Kidney capillary endothelial cell (primary cell): ENCODE measurements at regions not wholly inside any gene's neighbourhood (a gene's known extent, or its start where the extent isn't known, plus 50 kb on each side); places are given as distances from the start of the nearest gene placed in this dataset.
"Not testable (repeated sequence)": the region's sequence is repeated elsewhere in the genome, so short reads cannot be mapped to it uniquely, and the experiment has no call there.

Source experiments
- DNase-seq: peaks from one replicate; pipeline ENCODE4 v3.0.0-alpha.2; 2018; ENCODE audit warnings: low spot score

DNA sequence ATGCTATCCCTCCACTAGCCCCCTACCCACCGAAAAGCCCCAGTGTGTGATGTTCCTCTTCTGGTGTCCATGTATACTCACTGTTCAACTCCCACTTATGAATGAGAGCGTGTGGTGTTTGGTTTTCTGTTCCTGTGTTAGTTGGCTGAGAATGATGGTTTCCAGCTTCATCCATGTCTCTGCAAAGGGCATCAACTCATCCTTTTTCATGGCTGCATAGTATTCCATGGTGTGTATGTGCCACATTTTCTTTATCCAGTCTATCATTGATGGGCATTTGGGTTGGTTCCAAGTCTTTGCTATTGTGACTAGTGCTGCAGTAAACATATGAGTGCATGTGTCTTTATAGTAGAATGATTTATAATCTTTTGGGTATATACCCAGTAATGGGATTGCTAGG, 599.3 kb upstream of the B3GAT1 start:
- DNase-seq = not testable (repeated sequence)

DNA sequence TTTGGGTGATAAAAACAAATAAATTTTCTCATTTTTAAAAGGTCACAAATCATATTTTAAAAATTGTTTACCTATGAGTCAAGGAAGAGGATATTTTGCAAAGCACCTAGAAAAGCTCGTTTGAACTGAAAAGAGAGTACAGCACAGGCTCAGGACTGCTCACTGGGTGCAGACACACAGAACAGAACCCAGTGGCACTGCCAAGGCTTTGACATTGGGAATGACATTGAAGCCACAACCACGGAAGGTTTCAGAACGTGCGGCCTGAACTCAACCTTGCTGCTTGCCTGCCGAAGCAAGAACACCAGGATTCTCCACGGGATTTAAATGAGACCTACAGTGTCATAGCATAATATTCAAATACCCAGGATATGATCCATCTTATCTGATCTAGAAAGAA, 597.1 kb upstream of the B3GAT1 start:
- no peak for DNase-seq

- DNase-seq = no peak
Measured at GRCh38 chr11:135008412-135008811, 596.4 kb upstream of the B3GAT1 start.

DNA sequence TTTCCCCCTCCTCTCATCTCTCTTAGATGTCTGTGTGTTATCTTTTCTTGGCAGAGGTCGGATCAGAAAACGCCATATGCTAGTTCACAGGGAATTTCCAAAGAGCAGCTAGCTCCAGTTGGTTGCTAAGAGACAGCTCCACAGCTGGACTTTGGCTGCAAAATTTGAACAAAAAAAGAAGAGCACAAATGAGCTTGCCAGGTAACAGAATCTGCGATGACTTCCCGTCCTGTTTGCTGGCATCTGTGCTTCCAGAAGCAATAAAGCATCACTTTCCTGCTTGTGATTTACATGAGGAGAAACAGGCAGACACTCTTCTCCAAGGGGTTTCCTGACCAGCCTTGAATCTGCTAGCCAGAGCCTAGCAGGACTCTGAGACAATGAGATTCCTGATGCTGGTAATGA, 596.0 kb upstream of the B3GAT1 start:
- no peak for DNase-seq

- no peak for DNase-seq
Measured at GRCh38 chr11:135006800-135007199, 594.8 kb upstream of the B3GAT1 start.

DNA sequence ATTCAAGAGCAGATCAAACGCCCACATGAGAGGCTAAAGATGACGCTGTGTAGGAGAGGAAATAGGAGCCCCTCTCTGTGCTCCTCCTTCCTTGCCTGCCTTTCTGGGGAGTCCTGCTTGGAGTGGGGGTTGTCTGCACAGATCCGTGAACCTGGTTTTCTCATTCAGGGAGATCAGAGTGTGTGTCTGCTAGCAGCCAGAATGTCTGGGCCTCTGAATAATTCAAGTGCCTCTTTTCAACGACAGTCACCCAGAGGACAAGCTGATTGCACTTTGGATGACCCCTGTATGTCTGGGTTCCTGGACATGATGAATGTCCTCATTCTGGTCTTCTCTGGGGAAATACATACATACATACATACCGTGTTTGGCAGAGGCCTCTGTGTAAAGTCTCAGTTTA, 592.5 kb upstream of the B3GAT1 start:
- DNase-seq = no peak

GRCh38 chr11:135002236-135002635, 590.2 kb upstream of the B3GAT1 start:
- no peak for DNase-seq

DNA sequence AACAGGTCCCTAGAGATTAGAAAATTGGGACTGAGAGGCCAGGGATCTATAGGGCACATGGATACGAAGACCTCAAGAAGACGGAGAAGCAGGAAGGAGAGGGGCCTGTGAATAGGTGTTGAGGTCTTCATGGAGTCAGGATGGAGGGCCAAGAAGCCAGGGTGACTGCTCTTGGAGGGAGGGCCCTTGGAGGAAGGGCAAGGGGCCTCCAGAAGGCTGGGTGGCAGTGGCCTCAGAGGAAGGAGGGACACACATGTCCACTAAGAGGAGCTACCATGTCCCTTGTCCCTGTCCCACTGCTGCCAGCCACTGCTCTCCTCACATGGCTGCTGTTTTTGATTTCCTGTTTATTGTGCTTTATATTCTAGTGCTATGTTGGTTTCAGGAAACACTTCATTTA, 589.5 kb upstream of the B3GAT1 start:
- DNase-seq = no peak

- not testable (repeated sequence) for DNase-seq
Measured at GRCh38 chr11:135001065-135001464, 589.0 kb upstream of the B3GAT1 start.

DNA sequence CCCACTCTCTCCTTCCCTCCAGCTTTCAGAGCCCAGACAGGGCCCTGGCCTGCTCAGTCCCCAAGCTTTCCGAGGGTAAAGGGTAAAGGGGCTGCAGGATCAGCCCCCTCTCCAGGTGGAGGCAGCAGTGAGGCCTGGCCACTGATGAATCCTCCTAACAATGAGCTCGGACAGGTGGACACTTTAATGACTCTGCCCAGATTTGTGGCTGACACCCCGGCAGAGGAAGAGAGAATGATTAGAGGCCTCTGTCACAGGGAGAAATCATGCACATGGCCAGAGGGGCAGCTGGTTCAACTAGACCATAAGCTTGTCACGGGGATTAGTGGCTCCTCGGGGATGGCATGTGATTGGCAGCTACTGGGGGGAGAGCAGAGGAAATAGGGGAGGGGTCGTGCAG, 587.5 kb upstream of the B3GAT1 start:
- DNase-seq = no peak

GRCh38 chr11:134997652-134998320, 585.7 kb upstream of the B3GAT1 start:
- no peak for DNase-seq

DNA sequence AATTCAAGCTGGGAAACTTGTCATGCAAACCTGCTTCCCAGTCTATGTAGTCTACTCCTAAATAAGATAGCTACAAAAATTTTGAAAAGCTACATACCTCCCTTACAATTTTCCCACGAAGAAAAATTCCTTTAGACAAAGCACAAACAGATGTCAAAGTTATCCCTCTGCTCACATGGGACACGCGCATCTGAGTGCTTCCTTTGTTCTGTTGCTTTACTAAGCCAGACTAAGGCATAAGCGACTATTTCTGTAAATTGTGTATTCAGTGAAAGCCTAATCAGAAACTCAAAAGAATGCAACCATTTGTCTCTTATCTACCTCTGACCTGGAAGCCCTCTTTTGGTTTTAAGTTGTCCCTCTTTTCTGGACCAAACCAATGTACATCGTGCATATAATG, 583.7 kb upstream of the B3GAT1 start:
- no peak for DNase-seq

DNA sequence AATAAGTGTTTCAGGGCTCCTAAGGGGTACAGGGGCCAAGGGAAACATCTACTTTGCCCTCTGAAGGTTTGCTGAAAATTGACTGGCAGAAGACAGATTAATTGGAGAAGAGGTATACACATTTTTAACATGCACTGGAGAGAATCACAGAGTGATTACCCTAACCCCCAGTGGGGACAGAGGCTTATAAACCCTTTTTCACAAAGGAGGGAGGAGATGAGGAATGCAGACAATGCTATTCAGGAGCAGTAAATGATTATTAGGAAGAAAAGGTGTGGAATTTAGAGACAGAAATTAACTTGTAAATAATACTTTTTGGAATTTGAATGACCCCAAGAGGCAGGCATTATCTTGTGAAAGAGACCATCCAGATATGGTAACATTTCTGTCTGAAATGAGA, 582.4 kb upstream of the B3GAT1 start:
- DNase-seq = no peak

DNA sequence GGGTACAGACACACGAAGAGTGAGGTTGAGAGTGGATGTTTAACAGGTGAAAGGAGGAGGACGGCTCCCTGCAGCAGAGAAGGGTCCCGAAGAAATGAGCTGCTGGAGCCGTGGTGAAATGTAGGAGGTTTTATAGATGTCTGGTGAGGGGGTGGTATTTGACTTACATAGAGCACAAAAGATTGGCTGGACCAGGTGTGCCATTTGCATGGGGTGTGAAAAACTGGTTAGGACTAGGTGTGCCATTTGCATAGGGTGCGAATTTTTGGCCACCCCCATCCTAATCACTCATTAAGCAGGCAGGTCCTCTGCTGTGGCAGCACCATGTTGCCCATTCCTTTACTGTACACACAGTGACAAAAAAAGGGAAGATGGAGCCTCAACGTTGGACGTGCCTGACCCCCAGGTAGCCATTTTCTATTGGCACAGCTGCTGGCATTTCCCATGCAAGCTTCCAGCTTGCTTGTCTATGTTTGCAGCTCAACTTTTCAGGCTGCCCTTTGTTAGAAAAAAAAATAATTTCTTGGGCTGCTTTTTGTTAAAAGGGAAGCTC, 581.7 kb upstream of the B3GAT1 start:
- DNase-seq = no peak

GRCh38 chr11:134992981-134993380, 580.9 kb upstream of the B3GAT1 start:
- DNase-seq = no peak

- DNase-seq = no peak
Measured at GRCh38 chr11:134988495-134988894, 576.5 kb upstream of the B3GAT1 start.

GRCh38 chr11:134987822-134988221, 575.8 kb upstream of the B3GAT1 start:
- no peak for DNase-seq

GRCh38 chr11:134987223-134987768, 575.3 kb upstream of the B3GAT1 start:
- no peak for DNase-seq

DNA sequence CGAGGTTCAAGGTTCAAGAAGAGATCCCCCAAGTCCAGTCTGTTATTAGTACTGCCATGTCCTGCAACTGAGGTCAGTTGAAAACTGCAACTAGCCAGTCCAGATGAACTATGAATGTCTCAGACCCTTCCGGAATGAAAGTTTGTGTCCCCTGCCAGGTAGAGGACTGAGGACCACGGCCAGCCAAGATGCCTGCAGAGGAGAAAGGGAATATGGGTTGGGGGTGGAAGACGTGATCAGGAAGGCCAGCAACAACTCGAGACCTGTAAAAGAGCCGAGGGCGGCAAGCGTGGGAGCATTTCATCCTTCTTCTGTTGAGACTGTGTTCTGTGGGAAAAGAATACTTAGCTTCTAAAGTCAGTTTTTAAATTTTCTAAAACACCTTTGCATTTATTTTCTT, 572.4 kb upstream of the B3GAT1 start:
- DNase-seq = no peak

- DNase-seq = not testable (repeated sequence)
Measured at GRCh38 chr11:134982432-134982831, 570.4 kb upstream of the B3GAT1 start.

GRCh38 chr11:134981835-134982234, 569.8 kb upstream of the B3GAT1 start:
- no peak for DNase-seq

DNA sequence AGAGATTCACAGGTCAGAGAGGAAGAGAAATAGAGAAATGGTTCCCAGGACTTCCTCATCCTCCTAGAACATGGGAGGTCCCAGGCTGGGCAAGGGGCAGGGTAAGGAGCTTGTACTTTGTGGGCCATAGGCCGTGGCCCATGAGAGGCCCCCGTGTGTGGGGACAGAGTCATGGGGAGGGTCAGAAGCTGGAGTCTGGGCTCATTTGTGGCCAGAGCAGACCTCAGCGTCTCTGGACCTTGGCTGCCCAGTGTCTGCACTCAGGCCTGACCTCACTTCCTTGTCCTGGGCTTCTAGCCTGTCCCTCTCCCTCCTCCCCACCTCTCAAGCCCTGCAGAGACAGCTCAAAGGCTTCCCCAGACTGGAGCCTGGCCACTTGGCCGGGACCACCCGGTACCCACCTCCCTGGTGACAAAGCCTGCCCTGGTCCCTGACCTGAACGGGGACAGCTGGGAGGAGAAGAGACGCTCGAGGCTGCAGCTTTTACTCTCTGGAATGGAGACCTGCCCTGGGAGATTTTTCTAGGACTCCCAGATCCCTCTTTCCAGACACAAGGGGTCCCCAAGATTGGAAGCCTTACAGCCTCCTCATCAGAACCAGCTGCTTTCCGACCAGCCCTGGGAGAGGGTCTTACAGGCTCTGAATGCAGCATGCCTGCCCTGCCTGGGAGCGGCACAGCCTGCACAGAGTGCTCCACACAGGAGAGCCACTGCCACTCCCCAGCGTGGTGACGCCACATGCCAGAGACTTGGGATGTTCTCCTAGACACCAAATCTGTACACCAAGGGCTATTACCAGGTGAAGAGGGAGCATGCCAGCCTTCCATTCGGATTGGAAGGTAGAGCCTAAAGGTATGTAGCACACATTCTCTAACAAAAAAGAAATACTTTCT, 569.0 kb upstream of the B3GAT1 start:
- DNase-seq = no peak

DNA sequence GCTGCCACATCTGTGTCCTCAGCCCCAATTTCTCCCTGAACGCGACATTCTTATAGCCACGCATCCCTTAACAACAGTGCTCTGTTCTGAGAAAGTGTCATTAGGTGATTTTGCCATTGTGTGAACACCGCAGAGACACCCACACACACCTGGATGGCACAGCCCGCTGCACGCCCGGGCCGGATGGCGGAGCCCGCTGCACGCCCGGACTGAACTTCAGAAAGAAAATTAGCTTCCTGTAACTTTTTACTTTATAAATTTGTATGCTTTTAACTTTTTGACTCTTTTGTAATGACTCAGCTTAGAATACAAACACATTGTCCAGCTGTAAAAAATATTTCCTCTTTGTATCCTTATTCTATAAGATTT, 567.0 kb upstream of the B3GAT1 start:
- not testable (repeated sequence) for DNase-seq
